Activated T-helper 1 cell treated with Interleukin-2 at 50 U/mL for 16 hours (primary cell): ENCODE measurements at regions not wholly inside any gene's neighbourhood (a gene's known extent, or its start where the extent isn't known, plus 50 kb on each side); places are given as distances from the start of the nearest gene placed in this dataset.

Experiments
- DNase-seq: peaks from one replicate; pipeline ENCODE4 v3.0.0-alpha.2; 2020; ENCODE audit warnings: low read depth

- no peak for DNase-seq
These were observed 1117.0 kb upstream of the PHF14 start for GRCh38 chr7:9856668-9857067.

GRCh38 chr7:9863545-9863944, 1110.1 kb upstream of the PHF14 start:
- DNase-seq = no peak

- DNase-seq = no peak
These were observed 1104.5 kb upstream of the PHF14 start for GRCh38 chr7:9869151-9869550.

GRCh38 chr7:9869566-9869965, 1104.1 kb upstream of the PHF14 start:
- no peak for DNase-seq

- DNase-seq = no peak
These were observed 1103.0 kb upstream of the PHF14 start for GRCh38 chr7:9870674-9871073.

DNA sequence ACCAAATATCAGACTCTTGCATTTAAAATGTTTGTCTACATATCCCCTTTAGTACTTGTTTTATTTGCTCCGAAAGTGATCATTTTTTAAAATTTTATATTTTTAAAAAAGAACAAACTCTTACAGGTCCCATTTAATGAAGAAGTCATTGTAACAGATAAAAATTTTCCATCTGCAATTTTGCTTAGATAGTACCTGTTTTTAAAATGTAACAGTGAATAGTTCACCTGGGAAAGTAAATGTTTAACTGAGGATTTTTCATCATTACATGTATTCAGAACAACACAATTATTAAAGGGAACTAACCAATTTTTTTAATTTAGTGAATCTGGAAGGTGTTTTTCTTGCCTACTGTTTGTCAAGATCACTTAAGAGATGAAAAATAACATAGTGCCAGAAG, 1099.5 kb upstream of the PHF14 start:
- DNase-seq = no peak

DNA sequence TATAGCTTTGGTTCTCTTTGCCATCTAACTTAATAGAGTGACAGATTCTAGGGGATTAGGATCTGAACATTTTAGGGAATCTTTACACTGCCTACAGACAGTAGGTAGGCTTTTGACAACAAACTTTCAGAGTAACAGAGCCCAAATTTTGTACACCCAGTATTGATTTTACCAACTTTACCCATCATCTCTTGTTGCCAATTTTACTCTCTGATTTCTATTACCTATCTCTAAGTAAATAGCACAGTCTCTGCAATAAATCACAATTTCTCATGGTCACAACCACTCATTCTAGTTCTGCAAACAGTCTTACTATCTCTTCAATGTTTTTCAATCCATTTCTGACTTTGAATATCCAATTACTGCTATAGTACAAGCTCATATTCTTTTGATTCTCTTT, 1097.6 kb upstream of the PHF14 start:
- DNase-seq = no peak

- DNase-seq = no peak
These were observed 1084.1 kb upstream of the PHF14 start for GRCh38 chr7:9889554-9889953.

GRCh38 chr7:9890092-9890491, 1083.6 kb upstream of the PHF14 start:
- no peak for DNase-seq

- DNase-seq = no peak
These were observed 1082.6 kb upstream of the PHF14 start for GRCh38 chr7:9891056-9891455.

- no peak for DNase-seq
These were observed 1073.3 kb upstream of the PHF14 start for GRCh38 chr7:9900339-9900738.

- DNase-seq = no peak
These were observed 1052.3 kb upstream of the PHF14 start for GRCh38 chr7:9921326-9921725.

GRCh38 chr7:9937944-9938631, 1035.6 kb upstream of the PHF14 start:
- no peak for DNase-seq

DNA sequence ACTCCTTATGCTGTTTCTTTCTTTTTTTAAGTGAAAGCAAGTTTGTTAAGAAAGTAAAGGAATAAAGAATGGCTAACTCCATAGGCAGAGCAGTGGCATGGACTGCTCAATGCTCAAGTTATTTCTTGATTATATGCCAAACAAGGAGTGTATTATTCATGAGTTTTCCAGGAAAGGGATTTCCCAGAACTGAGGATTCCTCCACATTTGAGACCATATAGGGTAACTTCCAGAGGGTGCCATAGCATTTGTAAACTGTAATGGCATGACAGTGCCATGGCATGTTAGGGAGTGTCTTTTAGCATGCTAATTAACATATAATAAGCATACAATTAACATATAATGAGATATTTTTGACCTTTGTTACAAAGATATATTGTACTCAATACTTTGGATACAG, 1034.5 kb upstream of the PHF14 start:
- no peak for DNase-seq

DNA sequence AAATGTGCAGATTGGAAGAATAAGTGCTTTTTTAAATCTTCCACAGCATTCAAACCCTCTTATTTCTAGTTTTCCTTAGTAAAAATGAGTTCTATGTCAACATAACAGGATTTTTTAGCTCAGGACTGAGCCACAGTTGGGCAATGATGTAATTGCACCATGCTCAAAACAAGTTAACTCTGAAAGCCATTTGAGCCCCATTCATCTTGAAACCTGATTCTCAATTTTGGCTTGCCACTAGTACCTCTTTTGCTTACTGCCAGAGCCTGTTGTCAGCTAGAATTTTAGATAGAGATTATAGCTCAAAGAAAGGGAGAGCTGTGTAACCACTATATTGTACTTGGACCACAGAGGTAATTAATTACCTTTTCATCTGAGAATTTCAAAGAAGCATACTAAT, 1028.5 kb upstream of the PHF14 start:
- no peak for DNase-seq

DNA sequence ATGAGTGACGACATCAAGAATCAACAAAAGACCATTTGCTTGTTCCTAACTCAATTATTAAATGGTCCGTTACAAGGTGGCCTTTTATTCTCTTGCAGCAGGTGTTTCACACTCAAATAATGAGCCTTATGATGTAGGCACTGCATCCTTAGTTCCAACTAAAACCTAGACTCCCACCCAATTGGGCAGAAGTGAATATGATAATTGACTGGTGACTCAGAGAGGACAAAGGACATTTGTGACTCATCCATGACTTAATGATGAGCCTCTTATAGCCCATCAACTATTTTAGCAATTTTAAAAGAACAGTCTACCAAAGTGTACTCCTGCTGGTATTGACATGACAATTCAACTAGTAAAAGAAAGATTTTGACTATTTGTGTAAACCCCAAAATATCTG, 1027.8 kb upstream of the PHF14 start:
- DNase-seq = no peak

DNA sequence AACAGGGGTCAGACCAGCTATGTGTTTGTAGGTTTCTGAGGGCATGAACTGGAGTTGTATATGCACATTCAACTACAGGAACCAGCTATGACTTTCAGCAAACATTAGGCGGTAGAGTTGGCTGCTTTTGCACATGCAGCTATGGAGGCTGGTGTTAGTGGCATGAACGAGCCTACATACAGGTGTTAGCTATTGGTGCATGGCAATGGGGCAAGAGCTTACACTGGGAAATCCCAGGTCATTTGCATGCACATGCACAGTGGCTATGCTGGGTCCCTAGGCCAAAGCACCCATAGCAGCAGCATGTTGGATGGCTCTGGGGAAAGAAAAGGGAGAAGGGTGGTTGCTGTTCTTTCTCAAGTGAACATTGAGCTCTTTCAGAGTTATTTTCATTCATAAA, 1018.5 kb upstream of the PHF14 start:
- no peak for DNase-seq

DNA sequence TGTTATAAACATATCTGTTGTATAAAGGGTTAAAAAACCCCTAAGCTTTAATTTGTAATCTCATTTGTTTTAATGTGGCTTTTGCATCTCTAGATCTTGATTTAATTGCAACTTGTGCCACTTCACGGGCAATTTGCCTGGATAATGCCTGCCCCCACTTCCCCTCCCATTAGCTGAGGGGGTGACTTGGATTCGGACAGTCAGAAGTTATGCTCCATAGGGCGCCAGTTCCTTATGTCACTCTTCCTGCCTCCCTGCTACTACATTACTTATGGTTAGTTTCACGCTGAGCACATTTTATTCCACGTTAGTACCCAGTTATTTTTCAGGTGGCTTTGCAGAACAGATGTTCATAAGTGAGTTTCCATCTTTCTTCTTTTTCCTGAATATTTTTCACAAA, 1015.2 kb upstream of the PHF14 start:
- DNase-seq = no peak

- DNase-seq = no peak
These were observed 1013.2 kb upstream of the PHF14 start for GRCh38 chr7:9960460-9960859.

- no peak for DNase-seq
These were observed 1012.3 kb upstream of the PHF14 start for GRCh38 chr7:9961161-9961922.

DNA sequence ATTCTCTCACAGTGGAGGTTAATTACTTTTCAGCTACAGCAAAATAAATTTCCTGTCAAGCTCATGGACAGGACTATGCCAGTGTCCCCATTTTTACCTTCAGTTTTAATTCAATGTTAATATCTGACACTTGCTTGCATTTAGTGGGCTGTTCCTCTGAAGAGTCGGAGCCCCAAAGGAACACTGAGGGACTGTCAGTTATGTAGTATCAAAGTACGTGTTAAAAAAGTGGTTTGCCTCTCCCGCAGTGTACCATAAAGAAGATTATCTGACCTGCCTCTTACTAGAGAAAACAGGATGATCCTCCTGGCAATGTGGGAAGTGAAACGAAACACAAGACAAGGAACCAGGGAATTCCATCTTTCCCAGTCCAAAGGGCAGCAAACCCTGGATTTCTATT, 1010.9 kb upstream of the PHF14 start:
- DNase-seq = no peak

GRCh38 chr7:9978106-9979064, 995.3 kb upstream of the PHF14 start:
- DNase-seq = no peak
